GM12872 (cell line): ENCODE measurements at regions not wholly inside any gene's neighbourhood (a gene's known extent, or its start where the extent isn't known, plus 50 kb on each side); places are given as distances from the start of the nearest gene placed in this dataset.

Experiments used
- CTCF ChIP-seq: IDR thresholded peaks from 3 replicates; pipeline ENCODE4 v1.5.1; 2011; ENCODE audit warnings: low read depth, mild to moderate bottlenecking, low read length, moderate library complexity; ENCODE audit not compliant: insufficient read depth

GRCh38 chr4:171242831-171243230 is 570.4 kb upstream of the GALNTL6 start:
- TF ChIP-seq CTCF = no peak

GRCh38 chr4:171239196-171239595 is 574.0 kb upstream of the GALNTL6 start:
- TF ChIP-seq CTCF = no peak

GRCh38 chr4:171235521-171235920 is 577.7 kb upstream of the GALNTL6 start:
- TF ChIP-seq CTCF = no peak

GRCh38 chr4:171221181-171221580 is 592.0 kb upstream of the GALNTL6 start:
- TF ChIP-seq CTCF = no peak

GRCh38 chr4:171203425-171203824 is 609.8 kb upstream of the GALNTL6 start:
- no peak for TF ChIP-seq CTCF

GRCh38 chr4:171202908-171203307 is 610.3 kb upstream of the GALNTL6 start:
- TF ChIP-seq CTCF = no peak

GRCh38 chr4:171186700-171187099 is 626.5 kb upstream of the GALNTL6 start:
- TF ChIP-seq CTCF = no peak

GRCh38 chr4:171181090-171181489 is 632.1 kb upstream of the GALNTL6 start:
- no peak for TF ChIP-seq CTCF
